IMR-90 (cell line): ENCODE measurements at regions not wholly inside any gene's neighbourhood (a gene's known extent, or its start where the extent isn't known, plus 50 kb on each side); places are given as distances from the start of the nearest gene placed in this dataset.

Source experiments
- ATAC-seq: fragments of 200-7000 bp; cut with Tn5 transposase; 2 replicates; pipeline ENCODE4 v1.9.1; 2020; ENCODE audit warnings: low read depth, mild to moderate bottlenecking, moderate library complexity
- BruUV-seq: library from RNA; stranded (reverse); fragments of 400-500 nt; replicated peaks from 2 replicates; lab custom pipeline; 2021; lab: Mats Ljungman, UMichigan
- CTCF ChIA-PET: fragments of 300-600 bp; formaldehyde crosslinking; extraction: SDS; loops from one replicate; lab custom pipeline; 2021; ENCODE audit warnings: antibody characterized with exemption; lab: Yijun Ruan, JAX
- POLR2A ChIA-PET: fragments of 300-600 bp; sonication (Branson Sonifier 250); formaldehyde crosslinking; loops from one replicate; lab custom pipeline; 2022; ENCODE audit warnings: antibody characterized with exemption; ENCODE audit not compliant: unreplicated experiment; lab: Charles Lee
- DNase-seq: peaks from one replicate; pipeline ENCODE4 v3.0.0; 2013
- H2AFZ ChIP-seq: replicated peaks from 2 replicates; pipeline ENCODE3; 2013; ENCODE audit warnings: low read length, mild to moderate bottlenecking; ENCODE audit not compliant: poor library complexity
- H2AK5ac ChIP-seq: 2 replicates; pipeline ENCODE4 v1.6.1; 2013; ENCODE audit warnings: low read depth, low read length, inconsistent platforms
- H2AK9ac ChIP-seq: replicated peaks from 2 replicates; pipeline ENCODE3; 2013; ENCODE audit warnings: mild to moderate bottlenecking, low read depth, low read length, moderate library complexity; ENCODE audit not compliant: poor library complexity
- H2BK120ac ChIP-seq: 2 replicates; pipeline ENCODE4 v1.6.1; 2013; ENCODE audit warnings: low read depth, low read length, inconsistent platforms
- H2BK15ac ChIP-seq: 3 replicates; pipeline ENCODE4 v1.6.1; 2013; ENCODE audit warnings: low read depth, low read length, inconsistent platforms
- H2BK20ac ChIP-seq: 2 replicates; pipeline ENCODE4 v1.6.1; 2013; ENCODE audit warnings: low read depth, mild to moderate bottlenecking, inconsistent platforms, low read length, moderate library complexity
- H2BK5ac ChIP-seq: 2 replicates; pipeline ENCODE4 v1.6.1; 2013; ENCODE audit warnings: mild to moderate bottlenecking, low read depth, low read length, inconsistent platforms; ENCODE audit not compliant: poor library complexity, severe bottlenecking
- H3K14ac ChIP-seq: replicated peaks from 2 replicates; pipeline ENCODE4 v1.6.1; 2013; ENCODE audit warnings: low read depth, low read length, inconsistent platforms
- H3K18ac ChIP-seq: 2 replicates; pipeline ENCODE4 v1.6.1; 2013; ENCODE audit warnings: low read depth, low read length, control low read depth
- H3K23ac ChIP-seq: 2 replicates; pipeline ENCODE4 v1.6.1; 2013; ENCODE audit warnings: low read depth, low read length, inconsistent platforms
- H3K27ac ChIP-seq: 2 replicates; pipeline ENCODE4 v1.5.1; 2013; ENCODE audit warnings: mild to moderate bottlenecking, control low read depth, low read length; ENCODE audit not compliant: insufficient read depth
- H3K27me3 ChIP-seq: 2 replicates; pipeline ENCODE4 v1.6.1; 2013; ENCODE audit warnings: low read length; ENCODE audit not compliant: control insufficient read depth, insufficient read depth
- H3K36me3 ChIP-seq: 2 replicates; pipeline ENCODE4 v1.6.1; 2013; ENCODE audit warnings: low read length, mixed read lengths; ENCODE audit not compliant: control insufficient read depth, insufficient read depth
- H3K4ac ChIP-seq: 2 replicates; pipeline ENCODE4 v1.6.1; 2013; ENCODE audit warnings: low read depth, low read length, inconsistent platforms
- H3K4me1 ChIP-seq: 2 replicates; pipeline ENCODE4 v1.6.1; 2013; ENCODE audit warnings: low read length, mixed read lengths; ENCODE audit not compliant: control insufficient read depth, insufficient read depth
- H3K4me2 ChIP-seq: 2 replicates; pipeline ENCODE4 v1.6.1; 2013; ENCODE audit warnings: low read depth, mild to moderate bottlenecking, control low read depth, low read length, moderate library complexity
- H3K4me3 ChIP-seq: 2 replicates; pipeline ENCODE4 v1.5.1; 2013; ENCODE audit warnings: low read depth, mild to moderate bottlenecking, control low read depth, low read length, moderate library complexity; ENCODE audit not compliant: insufficient read depth
- H3K56ac ChIP-seq: 2 replicates; pipeline ENCODE4 v1.6.1; 2013; ENCODE audit warnings: low read length, inconsistent platforms; ENCODE audit not compliant: insufficient read depth; ENCODE audit errors: extremely low read depth
- H3K79me1 ChIP-seq, 2 experiments: 2 replicates each; pipeline ENCODE4 v1.6.1; 2013; ENCODE audit warnings: low read length in 2 of 2, inconsistent platforms in 1 of 2, low read depth in 1 of 2
- H3K9ac ChIP-seq: 2 replicates; pipeline ENCODE4 v1.6.1; 2013; ENCODE audit warnings: low read depth, low read length, control low read depth
- H3K9me1 ChIP-seq: 2 replicates; pipeline ENCODE4 v1.6.1; 2013; ENCODE audit warnings: low read length, inconsistent platforms; ENCODE audit not compliant: insufficient read depth
- H3K9me3 ChIP-seq: 2 replicates; pipeline ENCODE4 v1.6.1; 2013; ENCODE audit warnings: low read length; ENCODE audit not compliant: control insufficient read depth, insufficient read depth
- H4K20me1 ChIP-seq: 2 replicates; pipeline ENCODE4 v1.6.1; 2013; ENCODE audit warnings: low read length, inconsistent platforms; ENCODE audit not compliant: insufficient read depth
- H4K5ac ChIP-seq: 2 replicates; pipeline ENCODE4 v1.6.1; 2013; ENCODE audit warnings: mild to moderate bottlenecking, low read depth, low read length, control low read depth
- H4K8ac ChIP-seq, 2 experiments: 2 replicates each; pipeline ENCODE4 v1.6.1; 2013; ENCODE audit warnings: low read depth in 2 of 2, low read length in 2 of 2, control low read depth in 1 of 2, inconsistent platforms in 1 of 2
- H4K91ac ChIP-seq: 2 replicates; pipeline ENCODE4 v1.6.1; 2013; ENCODE audit warnings: low read depth, low read length, inconsistent platforms; ENCODE audit not compliant: insufficient read depth
- CEBPB ChIP-seq: IDR thresholded peaks from 2 replicates; pipeline ENCODE4 v1.6.1; 2012; ENCODE audit warnings: low read depth, low read length, improper control_type of control experiment
- CHD1 ChIP-seq: IDR thresholded peaks from 2 replicates; pipeline ENCODE4 v1.6.1; 2012; ENCODE audit warnings: low read depth, low read length, improper control_type of control experiment
- FOS ChIP-seq: fragments of 150-350 bp; IDR thresholded peaks from 2 replicates; pipeline ENCODE4 v1.6.1; 2016; ENCODE audit warnings: low read depth, low read length
- MAFK ChIP-seq: IDR thresholded peaks from 2 replicates; pipeline ENCODE4 v1.6.1; 2012; ENCODE audit warnings: low read depth, low read length, improper control_type of control experiment
- NFE2L2 ChIP-seq: fragments of 150-350 bp; IDR thresholded peaks from 2 replicates; pipeline ENCODE4 v1.6.1; 2016; ENCODE audit warnings: low read depth, mild to moderate bottlenecking, low read length
- POLR2A ChIP-seq: IDR thresholded peaks from 2 replicates; pipeline ENCODE4 v1.6.1; 2012; ENCODE audit warnings: mild to moderate bottlenecking, low read depth, low read length
- RAD21 ChIP-seq: IDR thresholded peaks from 2 replicates; pipeline ENCODE4 v1.6.1; 2012; ENCODE audit warnings: low read length, improper control_type of control experiment
- RCOR1 ChIP-seq: IDR thresholded peaks from 2 replicates; pipeline ENCODE4 v1.6.1; 2012; ENCODE audit warnings: mild to moderate bottlenecking, low read length, improper control_type of control experiment; ENCODE audit not compliant: insufficient replicate concordance
- RFX5 ChIP-seq: IDR thresholded peaks from 2 replicates; pipeline ENCODE4 v1.8.0; 2012; ENCODE audit warnings: low read depth, mild to moderate bottlenecking, low read length, moderate library complexity
- WGBS, 2 experiments: methylation state at CpG; one replicate each; pipeline versions ENCODE4 v1.1.5 to v1.1.7; 2013; ENCODE audit warnings: missing lambda C conversion rate in 2 of 2; ENCODE audit not compliant: insufficient read length in 1 of 2; ENCODE audit errors: extremely low coverage in 2 of 2; 5-methylcytosine and 5-hydroxymethylcytosine counted together
- dilution Hi-C: fragments of 300-500 bp; cut with HindIII; formaldehyde crosslinking; loops from one replicate; pipeline ENCODE4 v1.14.3; 2018; ENCODE audit warnings: low sequenced_read_pairs; ENCODE audit not compliant: unreplicated experiment
- in situ Hi-C: fragments of 300-500 bp; cut with MboI; formaldehyde crosslinking; loops from 3 replicates; pipeline ENCODE4 v1.14.3; 2019; ENCODE audit warnings: low sequenced_read_pairs, inconsistent platforms, mixed read lengths
- intact Hi-C: fragments of 100-400 bp; cut with micrococcal nuclease; formaldehyde crosslinking; loops from 2 replicates; pipeline ENCODE4 v1.10.0; 2022
- TF ChIP-seq, protein P1 (sequence below): conservative IDR thresholded peaks from 2 replicates; pipeline ENCODE4 v1.5.1; 2012; ENCODE audit warnings: mild to moderate bottlenecking, low read depth, low read length, improper control_type of control experiment

DNA sequence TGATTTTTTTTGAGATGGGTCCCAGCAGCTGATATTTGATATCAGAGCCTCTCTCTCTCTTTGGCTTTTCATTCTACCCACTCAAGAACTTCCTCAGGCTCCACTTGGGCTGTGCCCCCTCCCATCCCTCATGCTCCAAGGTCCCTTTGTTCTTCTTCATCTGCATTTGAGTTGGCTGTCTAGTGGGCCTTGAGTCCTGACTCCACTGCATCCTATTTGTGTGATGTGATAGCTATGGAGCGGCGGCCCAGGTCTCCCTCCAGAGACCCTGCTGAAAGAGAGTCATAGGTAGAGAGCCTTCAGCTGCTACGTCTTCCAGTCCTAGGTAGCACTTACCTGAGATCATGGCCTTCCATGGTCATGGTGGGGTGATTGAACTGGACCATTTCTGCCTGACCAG is 123.1 kb upstream of the VRK1 start:
- Histone ChIP-seq H3K56ac (no peak overlapping the region), H3K79me1 (no peaks in the 10 kb centered on the region), H3K9me3 (no peaks in the 10 kb centered on the region), H3K27ac (no peak overlapping the region), H2AFZ (no peak overlapping the region), H3K4me1 (no peaks in the 10 kb centered on the region), H4K20me1 (no peaks in the 10 kb centered on the region), H3K18ac (no peak overlapping the region), H3K23ac (no peak overlapping the region), H3K4me3 (no peak overlapping the region), H2BK20ac (no peak overlapping the region), H2BK120ac (no peak overlapping the region), H3K14ac (no peak overlapping the region), H3K4ac (no peak overlapping the region), H3K4me2 (no peak overlapping the region), H2BK5ac (no peak overlapping the region), H2AK5ac (no peak overlapping the region), H2BK15ac (no peak overlapping the region), H3K9me1 (no peaks in the 10 kb centered on the region), H4K91ac (no peak overlapping the region), H4K5ac (no peak overlapping the region), H4K8ac (no peak overlapping the region), H3K9ac (no peak overlapping the region), H3K27me3 (no peaks in the 10 kb centered on the region), H2AK9ac (no peak overlapping the region), H3K36me3 (no peaks in the 10 kb centered on the region)
- BruUV-seq: no TSS peak
- dilution Hi-C loops: no loop called here
- no CpG with 5 or more reads among the region's 3 CpGs for WGBS, 2 experiments
- intact Hi-C loops: no loop called here
- ATAC-seq (no peak), DNase-seq (no peak)
- TF ChIP-seq POLR2A (no peak), CEBPB (no peak), RAD21 (no peak), RFX5 (no peak), NFE2L2 (no peak), CHD1 (no peak), MAFK (no peak), FOS (no peak), RCOR1 (no peak)
- TF ChIP-seq, protein P1, sequence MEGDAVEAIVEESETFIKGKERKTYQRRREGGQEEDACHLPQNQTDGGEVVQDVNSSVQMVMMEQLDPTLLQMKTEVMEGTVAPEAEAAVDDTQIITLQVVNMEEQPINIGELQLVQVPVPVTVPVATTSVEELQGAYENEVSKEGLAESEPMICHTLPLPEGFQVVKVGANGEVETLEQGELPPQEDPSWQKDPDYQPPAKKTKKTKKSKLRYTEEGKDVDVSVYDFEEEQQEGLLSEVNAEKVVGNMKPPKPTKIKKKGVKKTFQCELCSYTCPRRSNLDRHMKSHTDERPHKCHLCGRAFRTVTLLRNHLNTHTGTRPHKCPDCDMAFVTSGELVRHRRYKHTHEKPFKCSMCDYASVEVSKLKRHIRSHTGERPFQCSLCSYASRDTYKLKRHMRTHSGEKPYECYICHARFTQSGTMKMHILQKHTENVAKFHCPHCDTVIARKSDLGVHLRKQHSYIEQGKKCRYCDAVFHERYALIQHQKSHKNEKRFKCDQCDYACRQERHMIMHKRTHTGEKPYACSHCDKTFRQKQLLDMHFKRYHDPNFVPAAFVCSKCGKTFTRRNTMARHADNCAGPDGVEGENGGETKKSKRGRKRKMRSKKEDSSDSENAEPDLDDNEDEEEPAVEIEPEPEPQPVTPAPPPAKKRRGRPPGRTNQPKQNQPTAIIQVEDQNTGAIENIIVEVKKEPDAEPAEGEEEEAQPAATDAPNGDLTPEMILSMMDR: no peak
- in situ Hi-C loops: no loop called here
- CTCF ChIA-PET: no interaction called here
- POLR2A ChIA-PET: no interaction called here
